GM23338 (cell line): ENCODE measurements at regions not wholly inside any gene's neighbourhood (a gene's known extent, or its start where the extent isn't known, plus 50 kb on each side); places are given as distances from the start of the nearest gene placed in this dataset.

ENCODE experiments used
- EZH2phosphoT487 ChIP-seq: fragments of 200-600 bp; sonication (generic); IDR thresholded peaks from one replicate; pipeline ENCODE4 v1.8.1; 2018; ENCODE audit warnings: antibody characterized with exemption; ENCODE audit not compliant: unreplicated experiment
- POLR2AphosphoS5 ChIP-seq: IDR thresholded peaks from 2 replicates; pipeline ENCODE4 v1.6.1; 2016; ENCODE audit warnings: antibody characterized with exemption, low read depth
- STAT1 ChIP-seq: IDR thresholded peaks from one replicate; pipeline ENCODE4 v1.6.1; 2016; ENCODE audit warnings: antibody characterized with exemption; ENCODE audit not compliant: unreplicated experiment
- TF ChIP-seq, protein P1 (sequence below), 2 experiments: fragments of 200-600 bp in 1 of 2; sonication (generic) in 1 of 2; conservative IDR thresholded peaks; 2 replicates each; pipeline versions ENCODE4 v1.5.1 to v1.6.1; 2016 to 2017; ENCODE audit warnings: antibody characterized with exemption in 2 of 2, low read depth in 2 of 2, mild to moderate bottlenecking in 2 of 2, moderate library complexity in 1 of 2
- TF ChIP-seq, protein P2 (sequence below): IDR thresholded peaks from one replicate; pipeline ENCODE4 v1.6.1; 2018; ENCODE audit warnings: antibody characterized with exemption; ENCODE audit not compliant: unreplicated experiment
- TF ChIP-seq, protein P3 (sequence below): fragments of 250-450 bp; sonication (Bioruptor Pico); IDR thresholded peaks from 2 replicates; pipeline ENCODE4 v1.5.0; 2020; ENCODE audit warnings: mild to moderate bottlenecking, moderate library complexity

DNA sequence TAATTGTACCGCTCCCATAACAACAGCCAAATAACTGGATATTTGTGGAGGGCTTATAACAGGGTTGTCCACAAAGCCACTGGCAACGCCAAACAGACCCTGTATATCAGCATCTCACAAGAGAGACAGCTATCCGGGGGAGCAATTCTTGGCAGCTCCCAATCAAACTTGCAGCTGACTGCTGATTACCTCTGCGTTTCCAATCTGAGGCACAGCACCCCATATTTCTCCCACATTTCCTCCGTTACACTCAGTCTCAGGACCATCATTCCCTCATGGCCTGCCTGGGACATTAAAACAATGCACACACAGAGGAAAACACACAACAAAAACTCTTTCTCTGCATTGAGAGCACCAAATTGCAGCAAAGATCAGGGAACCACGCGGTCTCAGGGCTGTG is 67.8 kb upstream of the SDK1 start:
- TF ChIP-seq, protein P1, sequence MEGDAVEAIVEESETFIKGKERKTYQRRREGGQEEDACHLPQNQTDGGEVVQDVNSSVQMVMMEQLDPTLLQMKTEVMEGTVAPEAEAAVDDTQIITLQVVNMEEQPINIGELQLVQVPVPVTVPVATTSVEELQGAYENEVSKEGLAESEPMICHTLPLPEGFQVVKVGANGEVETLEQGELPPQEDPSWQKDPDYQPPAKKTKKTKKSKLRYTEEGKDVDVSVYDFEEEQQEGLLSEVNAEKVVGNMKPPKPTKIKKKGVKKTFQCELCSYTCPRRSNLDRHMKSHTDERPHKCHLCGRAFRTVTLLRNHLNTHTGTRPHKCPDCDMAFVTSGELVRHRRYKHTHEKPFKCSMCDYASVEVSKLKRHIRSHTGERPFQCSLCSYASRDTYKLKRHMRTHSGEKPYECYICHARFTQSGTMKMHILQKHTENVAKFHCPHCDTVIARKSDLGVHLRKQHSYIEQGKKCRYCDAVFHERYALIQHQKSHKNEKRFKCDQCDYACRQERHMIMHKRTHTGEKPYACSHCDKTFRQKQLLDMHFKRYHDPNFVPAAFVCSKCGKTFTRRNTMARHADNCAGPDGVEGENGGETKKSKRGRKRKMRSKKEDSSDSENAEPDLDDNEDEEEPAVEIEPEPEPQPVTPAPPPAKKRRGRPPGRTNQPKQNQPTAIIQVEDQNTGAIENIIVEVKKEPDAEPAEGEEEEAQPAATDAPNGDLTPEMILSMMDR (conservative IDR thresholded peaks at IDR 0.05; ENCODE audit: low read depth in 2 of 2) = no peak
- TF ChIP-seq EZH2phosphoT487 (no peak), STAT1 (no peak), POLR2AphosphoS5 (no peak)
- TF ChIP-seq, protein P2, sequence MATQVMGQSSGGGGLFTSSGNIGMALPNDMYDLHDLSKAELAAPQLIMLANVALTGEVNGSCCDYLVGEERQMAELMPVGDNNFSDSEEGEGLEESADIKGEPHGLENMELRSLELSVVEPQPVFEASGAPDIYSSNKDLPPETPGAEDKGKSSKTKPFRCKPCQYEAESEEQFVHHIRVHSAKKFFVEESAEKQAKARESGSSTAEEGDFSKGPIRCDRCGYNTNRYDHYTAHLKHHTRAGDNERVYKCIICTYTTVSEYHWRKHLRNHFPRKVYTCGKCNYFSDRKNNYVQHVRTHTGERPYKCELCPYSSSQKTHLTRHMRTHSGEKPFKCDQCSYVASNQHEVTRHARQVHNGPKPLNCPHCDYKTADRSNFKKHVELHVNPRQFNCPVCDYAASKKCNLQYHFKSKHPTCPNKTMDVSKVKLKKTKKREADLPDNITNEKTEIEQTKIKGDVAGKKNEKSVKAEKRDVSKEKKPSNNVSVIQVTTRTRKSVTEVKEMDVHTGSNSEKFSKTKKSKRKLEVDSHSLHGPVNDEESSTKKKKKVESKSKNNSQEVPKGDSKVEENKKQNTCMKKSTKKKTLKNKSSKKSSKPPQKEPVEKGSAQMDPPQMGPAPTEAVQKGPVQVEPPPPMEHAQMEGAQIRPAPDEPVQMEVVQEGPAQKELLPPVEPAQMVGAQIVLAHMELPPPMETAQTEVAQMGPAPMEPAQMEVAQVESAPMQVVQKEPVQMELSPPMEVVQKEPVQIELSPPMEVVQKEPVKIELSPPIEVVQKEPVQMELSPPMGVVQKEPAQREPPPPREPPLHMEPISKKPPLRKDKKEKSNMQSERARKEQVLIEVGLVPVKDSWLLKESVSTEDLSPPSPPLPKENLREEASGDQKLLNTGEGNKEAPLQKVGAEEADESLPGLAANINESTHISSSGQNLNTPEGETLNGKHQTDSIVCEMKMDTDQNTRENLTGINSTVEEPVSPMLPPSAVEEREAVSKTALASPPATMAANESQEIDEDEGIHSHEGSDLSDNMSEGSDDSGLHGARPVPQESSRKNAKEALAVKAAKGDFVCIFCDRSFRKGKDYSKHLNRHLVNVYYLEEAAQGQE = no peak
- TF ChIP-seq, protein P3, sequence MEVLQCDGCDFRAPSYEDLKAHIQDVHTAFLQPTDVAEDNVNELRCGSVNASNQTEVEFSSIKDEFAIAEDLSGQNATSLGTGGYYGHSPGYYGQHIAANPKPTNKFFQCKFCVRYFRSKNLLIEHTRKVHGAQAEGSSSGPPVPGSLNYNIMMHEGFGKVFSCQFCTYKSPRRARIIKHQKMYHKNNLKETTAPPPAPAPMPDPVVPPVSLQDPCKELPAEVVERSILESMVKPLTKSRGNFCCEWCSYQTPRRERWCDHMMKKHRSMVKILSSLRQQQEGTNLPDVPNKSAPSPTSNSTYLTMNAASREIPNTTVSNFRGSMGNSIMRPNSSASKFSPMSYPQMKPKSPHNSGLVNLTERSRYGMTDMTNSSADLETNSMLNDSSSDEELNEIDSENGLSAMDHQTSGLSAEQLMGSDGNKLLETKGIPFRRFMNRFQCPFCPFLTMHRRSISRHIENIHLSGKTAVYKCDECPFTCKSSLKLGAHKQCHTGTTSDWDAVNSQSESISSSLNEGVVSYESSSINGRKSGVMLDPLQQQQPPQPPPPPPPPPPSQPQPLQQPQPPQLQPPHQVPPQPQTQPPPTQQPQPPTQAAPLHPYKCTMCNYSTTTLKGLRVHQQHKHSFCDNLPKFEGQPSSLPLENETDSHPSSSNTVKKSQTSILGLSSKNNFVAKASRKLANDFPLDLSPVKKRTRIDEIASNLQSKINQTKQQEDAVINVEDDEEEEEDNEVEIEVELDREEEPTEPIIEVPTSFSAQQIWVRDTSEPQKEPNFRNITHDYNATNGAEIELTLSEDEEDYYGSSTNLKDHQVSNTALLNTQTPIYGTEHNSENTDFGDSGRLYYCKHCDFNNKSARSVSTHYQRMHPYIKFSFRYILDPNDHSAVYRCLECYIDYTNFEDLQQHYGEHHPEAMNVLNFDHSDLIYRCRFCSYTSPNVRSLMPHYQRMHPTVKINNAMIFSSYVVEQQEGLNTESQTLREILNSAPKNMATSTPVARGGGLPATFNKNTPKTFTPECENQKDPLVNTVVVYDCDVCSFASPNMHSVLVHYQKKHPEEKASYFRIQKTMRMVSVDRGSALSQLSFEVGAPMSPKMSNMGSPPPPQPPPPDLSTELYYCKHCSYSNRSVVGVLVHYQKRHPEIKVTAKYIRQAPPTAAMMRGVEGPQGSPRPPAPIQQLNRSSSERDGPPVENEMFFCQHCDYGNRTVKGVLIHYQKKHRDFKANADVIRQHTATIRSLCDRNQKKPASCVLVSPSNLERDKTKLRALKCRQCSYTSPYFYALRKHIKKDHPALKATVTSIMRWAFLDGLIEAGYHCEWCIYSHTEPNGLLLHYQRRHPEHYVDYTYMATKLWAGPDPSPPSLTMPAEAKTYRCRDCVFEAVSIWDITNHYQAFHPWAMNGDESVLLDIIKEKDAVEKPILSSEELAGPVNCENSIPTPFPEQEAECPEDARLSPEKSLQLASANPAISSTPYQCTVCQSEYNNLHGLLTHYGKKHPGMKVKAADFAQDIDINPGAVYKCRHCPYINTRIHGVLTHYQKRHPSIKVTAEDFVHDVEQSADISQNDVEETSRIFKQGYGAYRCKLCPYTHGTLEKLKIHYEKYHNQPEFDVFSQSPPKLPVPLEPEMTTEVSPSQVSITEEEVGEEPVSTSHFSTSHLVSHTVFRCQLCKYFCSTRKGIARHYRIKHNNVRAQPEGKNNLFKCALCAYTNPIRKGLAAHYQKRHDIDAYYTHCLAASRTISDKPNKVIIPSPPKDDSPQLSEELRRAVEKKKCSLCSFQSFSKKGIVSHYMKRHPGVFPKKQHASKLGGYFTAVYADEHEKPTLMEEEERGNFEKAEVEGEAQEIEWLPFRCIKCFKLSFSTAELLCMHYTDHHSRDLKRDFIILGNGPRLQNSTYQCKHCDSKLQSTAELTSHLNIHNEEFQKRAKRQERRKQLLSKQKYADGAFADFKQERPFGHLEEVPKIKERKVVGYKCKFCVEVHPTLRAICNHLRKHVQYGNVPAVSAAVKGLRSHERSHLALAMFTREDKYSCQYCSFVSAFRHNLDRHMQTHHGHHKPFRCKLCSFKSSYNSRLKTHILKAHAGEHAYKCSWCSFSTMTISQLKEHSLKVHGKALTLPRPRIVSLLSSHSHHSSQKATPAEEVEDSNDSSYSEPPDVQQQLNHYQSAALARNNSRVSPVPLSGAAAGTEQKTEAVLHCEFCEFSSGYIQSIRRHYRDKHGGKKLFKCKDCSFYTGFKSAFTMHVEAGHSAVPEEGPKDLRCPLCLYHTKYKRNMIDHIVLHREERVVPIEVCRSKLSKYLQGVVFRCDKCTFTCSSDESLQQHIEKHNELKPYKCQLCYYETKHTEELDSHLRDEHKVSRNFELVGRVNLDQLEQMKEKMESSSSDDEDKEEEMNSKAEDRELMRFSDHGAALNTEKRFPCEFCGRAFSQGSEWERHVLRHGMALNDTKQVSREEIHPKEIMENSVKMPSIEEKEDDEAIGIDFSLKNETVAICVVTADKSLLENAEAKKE (CRISPR knock-in tag) = no peak
